SK-N-MC (cell line): ENCODE measurements at regions not wholly inside any gene's neighbourhood (a gene's known extent, or its start where the extent isn't known, plus 50 kb on each side); places are given as distances from the start of the nearest gene placed in this dataset.

ENCODE experiments used
- DNase-seq: peaks from one replicate; pipeline ENCODE4 v3.0.0-alpha.2; 2011; ENCODE audit warnings: low read depth, low spot score
- H3K27ac ChIP-seq: fragments of 200-600 bp; sonication (generic); 2 replicates; pipeline ENCODE4 v1.5.1; 2016; ENCODE audit warnings: mixed run types
- H3K36me3 ChIP-seq: fragments of 200-600 bp; sonication (generic); 2 replicates; pipeline ENCODE4 v1.6.1; 2017; ENCODE audit warnings: antibody characterized with exemption, low read length, mixed read lengths; ENCODE audit not compliant: insufficient read depth
- H3K4me3 ChIP-seq: fragments of 200-600 bp; sonication (generic); 2 replicates; pipeline ENCODE4 v1.5.1; 2016
- H3K9ac ChIP-seq: fragments of 200-600 bp; sonication (generic); 2 replicates; pipeline ENCODE4 v1.8.0; 2017; ENCODE audit warnings: mixed run types, mixed read lengths; ENCODE audit not compliant: insufficient read length
- H3K9me3 ChIP-seq: fragments of 200-600 bp; sonication (generic); 2 replicates; pipeline ENCODE4 v1.6.1; 2017; ENCODE audit warnings: low read depth, mild to moderate bottlenecking, antibody characterized with exemption, low read length, moderate library complexity, mixed read lengths
- EZH2 ChIP-seq: fragments of 200-600 bp; sonication (generic); IDR thresholded peaks from one replicate; pipeline ENCODE4 v1.6.1; 2017; ENCODE audit warnings: antibody characterized with exemption
- FOXP2 ChIP-seq: optimal IDR thresholded peaks from 2 replicates; pipeline ENCODE3; 2011; ENCODE audit warnings: mild to moderate bottlenecking, moderate library complexity; ENCODE audit not compliant: insufficient read depth; ENCODE audit errors: extremely low read length, control extremely low read depth
- POLR2AphosphoS5 ChIP-seq: IDR thresholded peaks from 2 replicates; pipeline ENCODE4 v1.6.1; 2012; ENCODE audit warnings: mild to moderate bottlenecking, low read depth, low read length, borderline replicate concordance

DNA sequence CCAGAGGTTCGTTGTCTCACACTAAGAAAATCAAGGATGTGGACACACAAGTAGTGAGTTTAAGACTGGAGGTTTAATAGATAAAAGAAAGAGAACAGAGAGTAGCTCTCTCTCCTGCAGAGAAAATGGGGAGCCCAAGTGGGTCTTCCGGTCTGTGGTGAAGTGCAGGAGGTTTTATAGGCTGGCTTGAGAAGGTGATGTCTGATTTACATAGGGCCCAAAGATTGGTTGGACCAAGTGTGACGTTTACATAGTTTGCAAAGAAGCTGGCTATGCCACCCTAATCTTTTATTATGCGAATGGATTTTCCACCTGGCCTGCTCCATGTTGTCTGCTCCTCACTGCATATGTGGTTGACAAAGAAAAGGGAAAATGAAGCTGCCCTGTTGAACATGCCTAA lies 430.4 kb upstream of the TRIB2 start:
- Histone ChIP-seq H3K9me3 (no peaks in the 10 kb centered on the region), H3K27ac (no peak overlapping the region), H3K36me3 (no peaks in the 10 kb centered on the region), H3K9ac (no peak overlapping the region), H3K4me3 (no peak overlapping the region)
- no peak for TF ChIP-seq POLR2AphosphoS5
- no peak for TF ChIP-seq EZH2
- no peak for TF ChIP-seq FOXP2
- DNase-seq, result no peak

- H3K36me3 ChIP-seq, result no peaks in the 10 kb centered on the region
These were observed 429.4 kb upstream of the TRIB2 start for GRCh38 chr2:12287220-12287751.

DNA sequence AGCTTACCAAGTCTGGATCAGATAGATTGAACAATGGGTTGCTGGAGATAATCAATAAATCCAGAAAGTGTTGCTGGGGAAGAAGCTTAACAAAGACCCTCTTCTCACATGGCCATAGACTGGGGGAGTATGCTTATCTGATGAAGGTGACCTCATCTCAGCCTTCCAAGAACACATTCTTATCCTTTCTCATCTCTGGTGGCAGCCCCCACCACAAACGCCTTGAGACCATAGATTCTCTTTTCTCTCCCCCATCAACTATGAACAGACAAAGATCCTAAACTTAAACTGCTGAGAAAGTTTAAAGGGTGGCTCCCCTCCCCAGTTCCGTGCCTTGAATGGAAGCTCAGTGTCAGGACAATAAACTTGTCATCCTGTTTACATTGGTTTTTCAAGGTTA lies 428.7 kb upstream of the TRIB2 start:
- Histone ChIP-seq H3K36me3 (no peaks in the 10 kb centered on the region), H3K9me3 (no peaks in the 10 kb centered on the region), H3K9ac (no peak overlapping the region), H3K27ac (no peak overlapping the region), H3K4me3 (no peak overlapping the region)
- DNase-seq, result no peak
- no peak for TF ChIP-seq EZH2
- no peak for TF ChIP-seq FOXP2
- TF ChIP-seq POLR2AphosphoS5, result no peak

More at GRCh38 chr2:12287220-12287751, 429.4 kb upstream of the TRIB2 start:
- TF ChIP-seq EZH2, result no peak
- no peak for TF ChIP-seq POLR2AphosphoS5
- TF ChIP-seq FOXP2, result no peak
- peak; percentile 40 for DNase-seq
- H3K27ac ChIP-seq, result no peak overlapping the region
- no peaks in the 10 kb centered on the region for H3K9me3 ChIP-seq
- H3K9ac ChIP-seq, result no peak overlapping the region
- H3K4me3 ChIP-seq, result peak overlapping the region; percentile 12

DNA sequence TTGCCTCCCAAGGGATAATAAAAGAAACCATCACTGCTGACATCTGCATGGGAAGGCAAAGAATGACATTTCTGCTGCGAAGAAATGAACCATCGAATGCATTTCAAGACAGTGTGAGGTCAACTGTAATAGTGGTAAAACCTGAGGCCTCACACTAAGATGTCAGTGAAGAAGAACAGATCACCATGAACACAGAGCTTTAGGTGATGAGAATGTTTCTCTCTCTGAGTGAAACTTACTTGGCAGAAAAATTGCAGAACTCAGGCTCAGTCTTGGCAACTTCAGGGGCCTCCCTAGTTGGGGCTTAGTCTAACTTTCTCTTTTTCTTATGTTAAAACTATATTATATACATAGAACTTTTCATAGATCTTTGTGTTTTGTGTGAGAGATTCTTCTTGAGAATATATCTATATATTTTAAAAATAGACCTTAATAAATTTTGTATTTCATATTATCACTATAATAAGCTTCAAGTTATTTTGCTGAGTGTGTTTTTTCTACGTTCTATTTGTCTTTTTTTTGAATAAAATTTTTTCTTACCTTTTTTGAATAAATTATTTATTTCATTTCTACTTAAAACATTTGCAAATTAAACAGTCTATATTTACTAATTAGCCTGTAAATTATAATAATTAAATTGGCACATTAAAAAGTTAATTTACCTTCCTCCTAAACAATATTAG lies 427.5 kb upstream of the TRIB2 start:
- no peak for DNase-seq
- no peak overlapping the region for H3K4me3 ChIP-seq
- TF ChIP-seq POLR2AphosphoS5, result no peak
- TF ChIP-seq FOXP2, result no peak
- TF ChIP-seq EZH2, result no peak
- no peaks in the 10 kb centered on the region for H3K36me3 ChIP-seq
- no peaks in the 10 kb centered on the region for H3K9me3 ChIP-seq
- H3K9ac ChIP-seq, result no peak overlapping the region
- H3K27ac ChIP-seq, result no peak overlapping the region

DNA sequence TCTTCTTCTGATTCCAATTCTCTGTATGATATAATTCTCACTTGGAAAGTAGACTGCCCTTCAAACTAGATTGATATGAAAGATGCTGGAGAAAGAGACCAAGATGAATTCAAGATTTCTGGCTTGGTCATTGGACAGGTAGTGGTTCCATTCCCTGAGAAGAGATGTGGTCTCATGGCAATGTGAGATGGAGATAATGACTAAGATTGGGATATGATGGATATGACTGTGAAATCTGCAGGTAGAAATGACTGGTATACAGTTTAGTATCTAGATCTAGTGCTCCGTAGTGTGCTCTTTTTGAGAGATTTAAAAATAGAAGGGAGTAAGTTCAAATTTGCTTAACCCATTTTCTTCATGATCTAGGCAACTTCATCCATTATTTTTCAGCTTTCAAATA lies 425.4 kb upstream of the TRIB2 start:
- no peak overlapping the region for H3K4me3 ChIP-seq
- no peak overlapping the region for H3K9ac ChIP-seq
- no peak for TF ChIP-seq EZH2
- TF ChIP-seq FOXP2, result no peak
- TF ChIP-seq POLR2AphosphoS5, result no peak
- no peak for DNase-seq
- no peak overlapping the region for H3K27ac ChIP-seq
- H3K9me3 ChIP-seq, result no peaks in the 10 kb centered on the region
- no peaks in the 10 kb centered on the region for H3K36me3 ChIP-seq

GRCh38 chr2:12293874-12294273 lies 422.9 kb upstream of the TRIB2 start:
- Histone ChIP-seq H3K4me3 (no peak overlapping the region), H3K27ac (no peak overlapping the region), H3K9ac (no peak overlapping the region), H3K9me3 (no peaks in the 10 kb centered on the region), H3K36me3 (no peaks in the 10 kb centered on the region)
- no peak for DNase-seq
- TF ChIP-seq EZH2 (no peak), FOXP2 (no peak), POLR2AphosphoS5 (no peak)

DNA sequence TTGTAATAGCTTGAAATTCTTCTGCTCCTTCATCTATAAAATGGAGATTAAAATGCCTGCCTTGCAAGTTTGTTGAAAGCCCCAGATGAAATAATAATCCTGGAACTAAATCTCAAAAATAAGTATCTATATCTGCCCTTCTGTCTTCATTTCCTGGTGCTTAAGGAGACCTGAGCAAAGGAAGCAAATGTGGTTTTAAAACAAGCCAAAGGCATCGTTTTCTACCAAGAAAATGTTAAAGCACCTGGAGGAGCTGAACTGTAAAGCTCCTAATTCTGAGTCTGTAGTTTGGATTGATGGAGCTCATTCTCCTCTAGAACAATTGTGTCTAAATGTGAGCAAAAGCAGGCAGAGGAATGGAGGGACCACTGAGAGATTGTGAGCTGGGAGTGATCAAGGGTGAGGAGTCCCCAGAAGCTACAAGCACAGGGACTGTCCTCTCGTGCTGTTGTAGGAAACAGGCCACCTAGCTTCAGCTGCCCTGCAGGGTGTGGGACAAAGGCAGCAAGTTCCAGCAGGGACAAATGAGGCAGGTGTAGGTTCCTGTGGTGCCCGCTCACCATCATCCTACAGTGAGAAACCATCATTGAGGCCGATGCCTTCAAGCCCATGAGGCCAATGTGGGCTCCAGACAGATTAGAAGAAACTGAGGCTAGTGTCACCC lies 420.7 kb upstream of the TRIB2 start:
- TF ChIP-seq POLR2AphosphoS5 (no peak), FOXP2 (no peak), EZH2 (no peak)
- Histone ChIP-seq H3K27ac (no peak overlapping the region), H3K9ac (no peak overlapping the region), H3K36me3 (no peaks in the 10 kb centered on the region), H3K4me3 (no peak overlapping the region), H3K9me3 (no peaks in the 10 kb centered on the region)
- DNase-seq, result no peak

DNA sequence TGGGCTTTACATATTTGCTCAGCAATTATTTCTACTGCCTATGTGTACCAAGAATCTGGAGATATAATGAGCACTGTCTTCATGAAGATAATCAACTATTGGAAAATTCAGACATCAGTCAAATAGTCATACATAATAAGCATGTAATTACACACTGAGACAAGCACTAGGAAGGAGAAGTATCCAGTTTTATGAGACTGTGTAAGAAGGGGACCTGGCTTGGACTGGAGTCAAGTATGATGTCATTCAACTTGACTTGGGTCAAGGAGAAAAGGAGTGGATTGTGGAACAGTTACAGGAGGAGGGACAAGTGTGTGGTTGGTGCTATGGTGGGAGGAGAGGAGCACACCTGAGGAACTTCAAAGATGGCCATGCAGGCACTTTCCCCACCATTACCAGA lies 419.8 kb upstream of the TRIB2 start:
- no peak for TF ChIP-seq FOXP2
- TF ChIP-seq EZH2, result no peak
- no peak for TF ChIP-seq POLR2AphosphoS5
- no peaks in the 10 kb centered on the region for H3K36me3 ChIP-seq
- H3K9me3 ChIP-seq, result no peaks in the 10 kb centered on the region
- no peak overlapping the region for H3K9ac ChIP-seq
- no peak overlapping the region for H3K4me3 ChIP-seq
- no peak overlapping the region for H3K27ac ChIP-seq
- DNase-seq, result no peak

GRCh38 chr2:12298352-12298751 lies 418.4 kb upstream of the TRIB2 start:
- H3K9ac ChIP-seq, result no peak overlapping the region
- TF ChIP-seq FOXP2 (no peak), EZH2 (no peak), POLR2AphosphoS5 (no peak)
- no peak for DNase-seq
- H3K9me3 ChIP-seq, result no peaks in the 10 kb centered on the region
- no peak overlapping the region for H3K27ac ChIP-seq
- no peaks in the 10 kb centered on the region for H3K36me3 ChIP-seq
- no peak overlapping the region for H3K4me3 ChIP-seq
